WTC11 (cell line): ENCODE measurements at regions not wholly inside any gene's neighbourhood (a gene's known extent, or its start where the extent isn't known, plus 50 kb on each side); places are given as distances from the start of the nearest gene placed in this dataset.

Experiments
- ATAC-seq: fragments of 200-7000 bp; cut with Tn5 transposase; 2 replicates; pipeline ENCODE4 v1.10.0; 2021; ENCODE audit warnings: mild to moderate bottlenecking, moderate library complexity
- CTCF ChIA-PET: fragments of 300-600 bp; sonication (Branson Sonifier 250); formaldehyde crosslinking; loops from one replicate; lab custom pipeline; 2021; ENCODE audit warnings: antibody characterized with exemption; lab: Charles Lee
- POLR2A ChIA-PET: fragments of 350-600 bp; sonication (Branson Sonifier 250); formaldehyde crosslinking; loops from one replicate; lab custom pipeline; 2021; ENCODE audit warnings: antibody characterized with exemption; lab: Charles Lee
- DNase-seq: peaks from one replicate; pipeline ENCODE4 v3.0.0; 2021; ENCODE audit warnings: low spot score
- H3K27ac Mint-ChIP-seq: 2 replicates; pipeline ENCODE4 v1.8.0; 2021; ENCODE audit warnings: mixed read lengths
- H3K27me3 Mint-ChIP-seq: 2 replicates; pipeline ENCODE4 v1.8.0; 2021; ENCODE audit warnings: low read depth, mild to moderate bottlenecking, moderate library complexity, mixed read lengths
- H3K36me3 Mint-ChIP-seq: 2 replicates; pipeline ENCODE4 v1.8.0; 2021; ENCODE audit warnings: mixed read lengths
- H3K4me1 Mint-ChIP-seq: 2 replicates; pipeline ENCODE4 v1.8.0; 2022; ENCODE audit warnings: mixed read lengths
- H3K4me3 Mint-ChIP-seq: 2 replicates; pipeline ENCODE4 v1.8.0; 2021; ENCODE audit warnings: mild to moderate bottlenecking, moderate library complexity, mixed read lengths
- H3K9me3 Mint-ChIP-seq: 2 replicates; pipeline ENCODE4 v1.8.0; 2021; ENCODE audit warnings: mixed read lengths
- ATF2 ChIP-seq: sonication (generic); formaldehyde crosslinking; IDR thresholded peaks from 2 replicates; pipeline ENCODE4 v1.8.1; 2022; ENCODE audit warnings: low read depth, missing genetic modification reagents, borderline replicate concordance
- ATF6 ChIP-seq: sonication (generic); formaldehyde crosslinking; IDR thresholded peaks from 2 replicates; pipeline ENCODE4 v1.8.1; 2023; ENCODE audit warnings: mild to moderate bottlenecking, missing genetic modification reagents
- CBFB ChIP-seq: sonication (generic); formaldehyde crosslinking; IDR thresholded peaks from 2 replicates; pipeline ENCODE4 v1.8.1; 2022; ENCODE audit warnings: mild to moderate bottlenecking, low read depth, missing genetic modification reagents
- ESRRA ChIP-seq: sonication (generic); formaldehyde crosslinking; IDR thresholded peaks from 2 replicates; pipeline ENCODE4 v1.8.1; 2022; ENCODE audit warnings: mild to moderate bottlenecking, missing genetic modification reagents, borderline replicate concordance
- MAX ChIP-seq: sonication (generic); formaldehyde crosslinking; IDR thresholded peaks from 2 replicates; pipeline ENCODE4 v1.8.0; 2022; ENCODE audit warnings: mild to moderate bottlenecking, missing genetic modification reagents
- MLX ChIP-seq: sonication (generic); formaldehyde crosslinking; IDR thresholded peaks from 2 replicates; pipeline ENCODE4 v1.8.1; 2023; ENCODE audit warnings: mild to moderate bottlenecking, missing genetic modification reagents, moderate library complexity
- NFE2L1 ChIP-seq: sonication (generic); formaldehyde crosslinking; IDR thresholded peaks from 2 replicates; pipeline ENCODE4 v1.8.1; 2023; ENCODE audit warnings: missing genetic modification reagents
- PRRX2 ChIP-seq: fragments of 250-450 bp; sonication (Bioruptor Pico); IDR thresholded peaks from 2 replicates; pipeline ENCODE4 v1.8.0; 2021; ENCODE audit warnings: mild to moderate bottlenecking
- SP1 ChIP-seq: sonication (generic); formaldehyde crosslinking; conservative IDR thresholded peaks from 2 replicates; pipeline ENCODE4 v1.8.1; 2022; ENCODE audit warnings: missing genetic modification reagents
- STAT6 ChIP-seq: sonication (generic); formaldehyde crosslinking; conservative IDR thresholded peaks from 2 replicates; pipeline ENCODE4 v1.8.1; 2023; ENCODE audit warnings: mild to moderate bottlenecking, low read depth, missing genetic modification reagents, moderate library complexity
- USF1 ChIP-seq: sonication (generic); formaldehyde crosslinking; IDR thresholded peaks from 2 replicates; pipeline ENCODE4 v1.8.0; 2022; ENCODE audit warnings: mild to moderate bottlenecking, missing genetic modification reagents
- ZBTB21 ChIP-seq: sonication (generic); formaldehyde crosslinking; IDR thresholded peaks from 2 replicates; pipeline ENCODE4 v1.8.1; 2023; ENCODE audit warnings: mild to moderate bottlenecking, missing genetic modification reagents, borderline replicate concordance
- ZNF121 ChIP-seq: sonication (generic); formaldehyde crosslinking; IDR thresholded peaks from 2 replicates; pipeline ENCODE4 v1.8.0; 2023; ENCODE audit warnings: missing genetic modification reagents
- ZNF281 ChIP-seq: sonication (generic); formaldehyde crosslinking; IDR thresholded peaks from 2 replicates; pipeline ENCODE4 v1.8.0; 2023; ENCODE audit warnings: mild to moderate bottlenecking, missing genetic modification reagents
- ZNF512 ChIP-seq: sonication (generic); formaldehyde crosslinking; IDR thresholded peaks from 2 replicates; pipeline ENCODE4 v1.8.1; 2022; ENCODE audit warnings: missing genetic modification reagents, borderline replicate concordance
- ZNF532 ChIP-seq: fragments of 250-450 bp; sonication (Bioruptor Pico); IDR thresholded peaks from 2 replicates; pipeline ENCODE4 v1.9.0; 2021; ENCODE audit warnings: mild to moderate bottlenecking, borderline replicate concordance

GRCh38 chr21:18148401-18148800 is 96.2 kb upstream of the CHODL start (continued):
- TF ChIP-seq ESRRA (CRISPR knock-in tag), result no peak
- TF ChIP-seq SP1 (CRISPR knock-in tag), result no peak
- no peak for TF ChIP-seq NFE2L1 (CRISPR knock-in tag)
- TF ChIP-seq MLX (CRISPR knock-in tag), result no peak

- CTCF ChIA-PET, result no interaction called here
- peaks cover 10% of the 10 kb centered on the region; the same call in 1 of the 2 replicates for H3K36me3 Mint-ChIP-seq
- ATAC-seq (no peak), DNase-seq (no peak)
- no peak overlapping the region for H3K27ac Mint-ChIP-seq
- H3K4me1 Mint-ChIP-seq, result no peaks in the 10 kb centered on the region; the same call in 1 of the 2 replicates
- H3K4me3 Mint-ChIP-seq, result no peak overlapping the region
- peaks cover 11% of the 10 kb centered on the region for H3K9me3 Mint-ChIP-seq
- POLR2A ChIA-PET, result no interaction called here
- H3K27me3 Mint-ChIP-seq, result no peaks in the 10 kb centered on the region
- TF ChIP-seq ATF6 (CRISPR knock-in tag) (no peak), STAT6 (CRISPR knock-in tag) (no peak), MAX (CRISPR knock-in tag) (no peak), ZNF121 (CRISPR knock-in tag) (no peak), PRRX2 (CRISPR knock-in tag) (no peak), ZNF512 (CRISPR knock-in tag) (no peak), ZBTB21 (CRISPR knock-in tag) (no peak), SP1 (CRISPR knock-in tag) (no peak), ZNF532 (CRISPR knock-in tag) (no peak), USF1 (CRISPR knock-in tag) (no peak), ATF2 (CRISPR knock-in tag) (no peak), MLX (CRISPR knock-in tag) (no peak), NFE2L1 (CRISPR knock-in tag) (no peak), CBFB (CRISPR knock-in tag) (no peak), ZNF281 (CRISPR knock-in tag) (no peak)
These were observed 97.0 kb upstream of the CHODL start for GRCh38 chr21:18147678-18148077.
